Stimulated activated effector memory CD8-positive, alpha-beta T cell treated with anti-CD3 and anti-CD28 coated beads, Interleukin-12 subunit alpha, Interleukin-12 subunit beta, amount 100 ng/mL, for 72 hours (primary cell): ENCODE measurements at regions not wholly inside any gene's neighbourhood (a gene's known extent, or its start where the extent isn't known, plus 50 kb on each side); places are given as distances from the start of the nearest gene placed in this dataset.

ENCODE experiments used
- ATAC-seq: fragments of 150-1000 bp; cut with Tn5 transposase; 2 replicates; pipeline ENCODE4 v1.10.0; 2021
- DNase-seq, 2 donors: peaks; one replicate each; pipeline ENCODE4 v3.0.0; 2021 to 2022; ENCODE audit warnings: low spot score in 2 of 2
- H3K27ac Mint-ChIP-seq: one replicate; pipeline ENCODE4 v1.8.0; 2022; ENCODE audit warnings: mild to moderate bottlenecking, mixed read lengths
- H3K36me3 Mint-ChIP-seq: one replicate; pipeline ENCODE4 v1.8.0; 2022; ENCODE audit warnings: mild to moderate bottlenecking, mixed read lengths
- H3K4me1 Mint-ChIP-seq: one replicate; pipeline ENCODE4 v1.8.0; 2022; ENCODE audit warnings: mixed read lengths
- H3K4me3 Mint-ChIP-seq: one replicate; pipeline ENCODE4 v1.8.0; 2022; ENCODE audit warnings: mild to moderate bottlenecking, mixed read lengths
- H3K9me3 Mint-ChIP-seq: one replicate; pipeline ENCODE4 v1.8.0; 2022; ENCODE audit warnings: mixed read lengths

GRCh38 chrX:10932842-10933440, 178.2 kb upstream of the HCCS start:
- H3K9me3 Mint-ChIP-seq, result peaks cover 12% of the 10 kb centered on the region
- H3K36me3 Mint-ChIP-seq, result no peaks in the 10 kb centered on the region
- H3K4me3 Mint-ChIP-seq, result no peak overlapping the region
- DNase-seq (no peak), ATAC-seq (no peak)
- no peak overlapping the region for H3K27ac Mint-ChIP-seq
- no peaks in the 10 kb centered on the region for H3K4me1 Mint-ChIP-seq

GRCh38 chrX:10935501-10935900, 175.6 kb upstream of the HCCS start:
- Mint-ChIP-seq H3K4me1 (no peaks in the 10 kb centered on the region), H3K4me3 (no peak overlapping the region), H3K36me3 (no peaks in the 10 kb centered on the region), H3K9me3 (peaks cover 11% of the 10 kb centered on the region), H3K27ac (no peak overlapping the region)
- DNase-seq (no peak), ATAC-seq (no peak)

- no peak for ATAC-seq
- H3K4me3 Mint-ChIP-seq, result no peak overlapping the region
- H3K27ac Mint-ChIP-seq, result no peak overlapping the region
Observed at GRCh38 chrX:10936976-10937375, 174.2 kb upstream of the HCCS start.

GRCh38 chrX:10938365-10938923, 172.7 kb upstream of the HCCS start:
- peaks cover 10% of the 10 kb centered on the region for H3K9me3 Mint-ChIP-seq
- H3K36me3 Mint-ChIP-seq, result no peaks in the 10 kb centered on the region
- no peak overlapping the region for H3K27ac Mint-ChIP-seq
- H3K4me3 Mint-ChIP-seq, result no peak overlapping the region
- H3K4me1 Mint-ChIP-seq, result no peaks in the 10 kb centered on the region
- DNase-seq (no peak), ATAC-seq (no peak)

More at GRCh38 chrX:10936976-10937375, 174.2 kb upstream of the HCCS start:
- no peak for DNase-seq
- peaks cover 7% of the 10 kb centered on the region for H3K9me3 Mint-ChIP-seq
- no peaks in the 10 kb centered on the region for H3K36me3 Mint-ChIP-seq
- no peaks in the 10 kb centered on the region for H3K4me1 Mint-ChIP-seq

- no peak for DNase-seq
Observed at GRCh38 chrX:10939424-10939823, 171.7 kb upstream of the HCCS start.

GRCh38 chrX:10944136-10944885, 166.8 kb upstream of the HCCS start:
- Mint-ChIP-seq H3K4me3 (no peak overlapping the region), H3K36me3 (no peaks in the 10 kb centered on the region), H3K9me3 (peaks cover 3% of the 10 kb centered on the region), H3K27ac (no peak overlapping the region), H3K4me1 (no peaks in the 10 kb centered on the region)
- ATAC-seq (no peak), DNase-seq (no peak)

More at GRCh38 chrX:10939424-10939823, 171.7 kb upstream of the HCCS start:
- Mint-ChIP-seq H3K36me3 (no peaks in the 10 kb centered on the region), H3K9me3 (peaks cover 10% of the 10 kb centered on the region), H3K4me1 (no peaks in the 10 kb centered on the region), H3K27ac (no peak overlapping the region), H3K4me3 (no peak overlapping the region)
- no peak for ATAC-seq

GRCh38 chrX:10945498-10945897, 165.6 kb upstream of the HCCS start:
- DNase-seq, result no peak
- ATAC-seq, result no peak
- no peak overlapping the region for H3K27ac Mint-ChIP-seq
- H3K36me3 Mint-ChIP-seq, result no peaks in the 10 kb centered on the region
- no peak overlapping the region for H3K4me3 Mint-ChIP-seq
- peaks cover 11% of the 10 kb centered on the region for H3K9me3 Mint-ChIP-seq
- H3K4me1 Mint-ChIP-seq, result no peaks in the 10 kb centered on the region

- H3K9me3 Mint-ChIP-seq, result peaks cover 16% of the 10 kb centered on the region
- no peaks in the 10 kb centered on the region for H3K36me3 Mint-ChIP-seq
- no peak overlapping the region for H3K27ac Mint-ChIP-seq
- no peaks in the 10 kb centered on the region for H3K4me1 Mint-ChIP-seq
- DNase-seq (no peak), ATAC-seq (no peak)
- H3K4me3 Mint-ChIP-seq, result no peak overlapping the region
Observed at GRCh38 chrX:10949541-10949940, 161.6 kb upstream of the HCCS start.

GRCh38 chrX:10952619-10953018, 158.5 kb upstream of the HCCS start:
- H3K4me1 Mint-ChIP-seq, result no peaks in the 10 kb centered on the region
- peaks cover 18% of the 10 kb centered on the region for H3K9me3 Mint-ChIP-seq
- no peak overlapping the region for H3K4me3 Mint-ChIP-seq
- no peaks in the 10 kb centered on the region for H3K36me3 Mint-ChIP-seq
- H3K27ac Mint-ChIP-seq, result no peak overlapping the region
- ATAC-seq, result no peak
- DNase-seq, result no peak

GRCh38 chrX:10965174-10965798, 145.8 kb upstream of the HCCS start:
- no peak overlapping the region for H3K27ac Mint-ChIP-seq
- H3K36me3 Mint-ChIP-seq, result no peaks in the 10 kb centered on the region
- no peak overlapping the region for H3K4me3 Mint-ChIP-seq
- H3K9me3 Mint-ChIP-seq, result peaks cover 13% of the 10 kb centered on the region
- DNase-seq, result no peak
- no peaks in the 10 kb centered on the region for H3K4me1 Mint-ChIP-seq
- no peak for ATAC-seq

GRCh38 chrX:10966057-10966456, 145.1 kb upstream of the HCCS start:
- no peaks in the 10 kb centered on the region for H3K36me3 Mint-ChIP-seq
- peaks cover 9% of the 10 kb centered on the region for H3K9me3 Mint-ChIP-seq
- H3K4me1 Mint-ChIP-seq, result no peaks in the 10 kb centered on the region
- H3K27ac Mint-ChIP-seq, result no peak overlapping the region
- ATAC-seq, result no peak
- DNase-seq, result no peak
- H3K4me3 Mint-ChIP-seq, result no peak overlapping the region

GRCh38 chrX:10971176-10971575, 140.0 kb upstream of the HCCS start:
- no peak for DNase-seq
- Mint-ChIP-seq H3K36me3 (no peaks in the 10 kb centered on the region), H3K27ac (no peak overlapping the region), H3K9me3 (peaks cover 11% of the 10 kb centered on the region), H3K4me3 (no peak overlapping the region), H3K4me1 (no peaks in the 10 kb centered on the region)
- ATAC-seq, result no peak

- no peaks in the 10 kb centered on the region for H3K4me1 Mint-ChIP-seq
- DNase-seq, result no peak
- no peak overlapping the region for H3K4me3 Mint-ChIP-seq
- H3K9me3 Mint-ChIP-seq, result peaks cover 11% of the 10 kb centered on the region
- no peaks in the 10 kb centered on the region for H3K36me3 Mint-ChIP-seq
- no peak overlapping the region for H3K27ac Mint-ChIP-seq
- no peak for ATAC-seq
Observed at GRCh38 chrX:10971759-10972158, 139.4 kb upstream of the HCCS start.

GRCh38 chrX:10972706-10973105, 138.4 kb upstream of the HCCS start:
- DNase-seq (no peak), ATAC-seq (no peak)
- peaks cover 12% of the 10 kb centered on the region for H3K9me3 Mint-ChIP-seq
- H3K4me3 Mint-ChIP-seq, result no peak overlapping the region
- no peaks in the 10 kb centered on the region for H3K4me1 Mint-ChIP-seq
- H3K27ac Mint-ChIP-seq, result no peak overlapping the region
- no peaks in the 10 kb centered on the region for H3K36me3 Mint-ChIP-seq

GRCh38 chrX:10974920-10975319, 136.2 kb upstream of the HCCS start:
- Mint-ChIP-seq H3K27ac (no peak overlapping the region), H3K9me3 (peaks cover 9% of the 10 kb centered on the region)

GRCh38 chrX:10979956-10980355, 131.2 kb upstream of the HCCS start:
- Mint-ChIP-seq H3K36me3 (no peaks in the 10 kb centered on the region), H3K9me3 (peaks cover 7% of the 10 kb centered on the region), H3K4me3 (no peak overlapping the region), H3K27ac (no peak overlapping the region), H3K4me1 (no peaks in the 10 kb centered on the region)
- no peak for DNase-seq
- no peak for ATAC-seq

More at GRCh38 chrX:10974920-10975319, 136.2 kb upstream of the HCCS start:
- no peaks in the 10 kb centered on the region for H3K36me3 Mint-ChIP-seq
- DNase-seq (no peak), ATAC-seq (no peak)
- no peak overlapping the region for H3K4me3 Mint-ChIP-seq
- H3K4me1 Mint-ChIP-seq, result no peaks in the 10 kb centered on the region
